ENCODE measurements at regions not wholly inside any gene's neighbourhood (a gene's known extent, or its start where the extent isn't known, plus 50 kb on each side); places are given as distances from the start of the nearest gene placed in this dataset.

- DNase-seq = no peak
Observed at GRCh38 chr1:4916610-4917009, 262.2 kb downstream of the AJAP1 start.

GRCh38 chr1:4915154-4915553, 260.7 kb downstream of the AJAP1 start:
- DNase-seq = no peak

- DNase-seq = no peak
Observed at GRCh38 chr1:4908486-4908885, 254.1 kb downstream of the AJAP1 start.

- DNase-seq = no peak
Observed at GRCh38 chr1:4894566-4894965, 240.2 kb downstream of the AJAP1 start.

- DNase-seq = no peak
Observed at GRCh38 chr1:4880626-4881025, 226.2 kb downstream of the AJAP1 start.

- DNase-seq = no peak
Observed at GRCh38 chr1:4877426-4877825, 223.0 kb downstream of the AJAP1 start.

- DNase-seq = no peak
Observed at GRCh38 chr1:4871373-4871772, 217.0 kb downstream of the AJAP1 start.

- DNase-seq = no peak
Observed at GRCh38 chr1:4868521-4868920, 214.1 kb downstream of the AJAP1 start.

- DNase-seq = no peak
Observed at GRCh38 chr1:4856396-4856795, 202.0 kb downstream of the AJAP1 start.

- no peak for DNase-seq
Observed at GRCh38 chr1:4854367-4854766, 200.0 kb downstream of the AJAP1 start.

GRCh38 chr1:4853904-4854303, 199.5 kb downstream of the AJAP1 start:
- DNase-seq = no peak

GRCh38 chr1:4851385-4852065, 197.1 kb downstream of the AJAP1 start:
- DNase-seq = no peak

- DNase-seq = no peak
Observed at GRCh38 chr1:4848431-4848830, 194.0 kb downstream of the AJAP1 start.

GRCh38 chr1:4847711-4848110, 193.3 kb downstream of the AJAP1 start:
- no peak for DNase-seq

Measured in CD4-positive, alpha-beta T cell treated with Interleukin-4 for 4 hours (primary cell).